ENCODE measurements at regions not wholly inside any gene's neighbourhood (a gene's known extent, or its start where the extent isn't known, plus 50 kb on each side); places are given as distances from the start of the nearest gene placed in this dataset.
"Not testable (repeated sequence)": the region's sequence is repeated elsewhere in the genome, so short reads cannot be mapped to it uniquely, and the experiment has no call there.

DNA sequence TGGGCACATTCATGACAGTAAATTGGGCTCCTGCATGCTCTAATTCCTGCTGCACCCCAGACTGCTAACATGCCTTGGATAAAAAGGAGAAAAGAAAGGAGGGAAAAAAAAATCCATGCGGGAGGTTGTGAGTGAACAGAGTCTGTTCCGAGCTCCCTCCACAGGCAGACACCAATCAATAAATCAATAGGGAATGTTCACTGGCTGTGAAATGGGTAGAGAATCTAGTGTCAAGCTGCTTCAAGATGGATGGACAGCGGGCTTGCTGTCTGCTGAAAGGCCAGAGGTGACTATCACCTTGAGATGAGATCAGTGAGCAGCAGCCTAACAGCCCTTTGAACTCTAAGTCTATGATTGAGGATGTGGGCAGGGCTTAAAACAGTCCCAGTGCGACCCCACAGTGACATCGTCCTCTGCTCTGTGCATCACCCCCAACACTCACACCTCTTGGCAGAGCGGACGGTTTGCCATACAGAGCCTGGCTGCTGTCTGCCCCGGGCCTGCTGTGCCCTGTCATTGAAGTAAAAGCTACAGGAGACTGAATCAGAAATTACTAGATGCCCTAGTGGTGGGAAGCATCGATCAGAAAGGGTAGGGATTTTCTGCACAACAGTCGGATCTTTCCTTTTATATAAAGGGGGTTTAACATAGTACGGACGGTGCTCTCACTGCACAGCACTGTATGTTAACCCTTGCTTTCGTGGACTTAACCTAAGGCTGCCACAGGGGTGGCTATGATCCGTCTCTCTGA, 247.9 kb upstream of the ONECUT1 start:
- H3K4me3 ChIP-seq (ENCODE audit: low read length): no peak overlapping the region
- TF ChIP-seq CTCF (IDR thresholded peaks at IDR 0.05; ENCODE audit: insufficient read depth, low read depth, low read length, missing control alignments): no peak
- DNase-seq (ENCODE audit: low read depth): no peak

DNA sequence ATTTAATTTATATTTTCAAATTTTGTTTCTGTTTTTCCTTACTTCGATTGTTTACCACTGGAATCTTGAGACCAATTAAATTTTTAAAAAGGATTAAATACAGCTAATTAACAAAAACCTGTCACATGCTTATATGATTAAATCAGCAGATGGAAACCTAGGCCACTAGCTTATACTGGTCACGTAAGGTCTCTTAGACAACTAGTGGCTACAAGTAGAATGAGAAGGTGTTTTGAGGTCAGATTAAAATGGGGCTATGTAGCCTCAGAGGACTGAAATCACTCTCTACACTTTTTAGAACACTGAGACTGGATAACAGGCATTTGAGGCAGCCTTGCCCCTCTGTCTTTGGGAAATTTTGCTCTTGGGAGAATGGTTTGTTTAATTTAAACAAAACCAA, 246.5 kb upstream of the ONECUT1 start:
- no peak for TF ChIP-seq CTCF (IDR thresholded peaks at IDR 0.05; ENCODE audit: insufficient read depth, low read depth, low read length, missing control alignments)
- no peak overlapping the region for H3K4me3 ChIP-seq (ENCODE audit: low read length)
- DNase-seq (ENCODE audit: low read depth): no peak

DNA sequence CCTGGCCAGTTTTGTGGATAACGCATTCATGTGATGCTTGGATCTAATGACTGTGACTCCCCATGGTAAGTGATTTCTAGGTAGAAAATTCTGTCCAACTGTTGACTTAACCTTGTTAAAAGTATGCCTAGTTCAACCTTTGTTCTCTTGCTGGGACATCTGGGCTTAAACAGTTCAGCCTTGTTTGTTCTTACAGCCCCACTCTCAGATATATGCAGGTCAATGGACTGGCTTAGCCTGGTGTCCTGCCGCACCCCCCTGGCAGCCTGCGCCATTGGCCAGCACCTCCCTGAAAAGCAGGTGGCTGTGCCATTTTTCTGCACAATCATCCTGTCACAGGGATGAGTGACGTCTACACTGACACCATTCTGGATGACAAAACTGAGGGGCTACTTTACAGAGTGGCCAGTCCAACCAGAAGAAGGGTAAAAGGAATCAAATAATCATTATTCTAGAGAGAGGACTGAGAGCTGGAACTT, 244.7 kb upstream of the ONECUT1 start:
- DNase-seq (ENCODE audit: low read depth): no peak
- no peak for TF ChIP-seq CTCF (IDR thresholded peaks at IDR 0.05; ENCODE audit: insufficient read depth, low read depth, low read length, missing control alignments)

GRCh38 chr15:53033709-53034108, 243.6 kb upstream of the ONECUT1 start:
- H3K4me3 ChIP-seq (ENCODE audit: low read length): no peak overlapping the region
- DNase-seq (ENCODE audit: low read depth): no peak
- no peak for TF ChIP-seq CTCF (IDR thresholded peaks at IDR 0.05; ENCODE audit: insufficient read depth, low read depth, low read length, missing control alignments)

More for the DNA sequence above, 244.7 kb upstream of the ONECUT1 start:
- H3K4me3 ChIP-seq (ENCODE audit: low read length): no peak overlapping the region

- H3K4me3 ChIP-seq (ENCODE audit: low read length): no peak overlapping the region
Measured at GRCh38 chr15:53031469-53031868, 241.3 kb upstream of the ONECUT1 start.

DNA sequence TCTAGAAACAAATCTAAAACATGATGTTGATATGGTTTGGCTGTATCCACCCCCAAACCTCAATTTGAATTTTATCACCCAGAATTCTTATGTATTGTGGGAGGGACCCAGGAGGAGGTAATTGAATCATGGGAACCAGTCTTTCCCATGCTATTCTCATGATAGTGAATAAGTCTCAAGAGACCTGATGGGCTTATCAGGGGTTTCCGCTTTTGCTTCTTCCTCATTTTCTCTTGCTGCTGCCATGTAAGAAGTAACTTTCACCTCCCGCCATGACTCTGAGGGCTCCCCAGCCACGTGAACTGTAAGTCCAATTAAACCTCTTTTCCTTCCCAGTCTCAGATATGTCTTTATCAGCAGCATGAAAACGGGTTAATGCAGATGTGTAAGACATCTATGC, 232.7 kb upstream of the ONECUT1 start:
- TF ChIP-seq CTCF (IDR thresholded peaks at IDR 0.05; ENCODE audit: insufficient read depth, low read depth, low read length, missing control alignments): no peak
- H3K4me3 ChIP-seq (ENCODE audit: low read length): no peak overlapping the region
- no peak for DNase-seq (ENCODE audit: low read depth)

More at GRCh38 chr15:53031469-53031868, 241.3 kb upstream of the ONECUT1 start:
- no peak for TF ChIP-seq CTCF (IDR thresholded peaks at IDR 0.05; ENCODE audit: insufficient read depth, low read depth, low read length, missing control alignments)
- DNase-seq (ENCODE audit: low read depth): no peak

DNA sequence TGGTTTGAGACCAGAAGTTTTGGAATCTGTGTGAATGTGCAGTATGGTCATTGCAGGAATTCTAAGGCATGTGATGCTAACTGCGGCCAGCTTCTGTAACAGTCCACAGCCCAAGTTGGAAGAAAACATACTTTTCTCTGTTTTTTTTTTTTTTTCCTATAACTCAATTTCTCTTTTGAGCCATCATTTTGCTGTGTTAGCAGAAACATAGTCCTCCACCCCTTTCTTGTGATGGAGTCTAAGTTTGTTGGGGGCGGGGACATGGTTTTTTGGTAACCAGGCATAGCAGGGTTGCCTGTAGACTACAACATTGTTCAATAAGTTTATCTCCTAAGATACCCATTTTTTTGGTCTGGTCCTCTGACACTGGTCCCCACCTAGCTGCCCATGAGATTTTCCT, 223.2 kb upstream of the ONECUT1 start:
- no peak for DNase-seq (ENCODE audit: low read depth)
- no peak overlapping the region for H3K4me3 ChIP-seq (ENCODE audit: low read length)
- TF ChIP-seq CTCF (IDR thresholded peaks at IDR 0.05; ENCODE audit: insufficient read depth, low read depth, low read length, missing control alignments): no peak

DNA sequence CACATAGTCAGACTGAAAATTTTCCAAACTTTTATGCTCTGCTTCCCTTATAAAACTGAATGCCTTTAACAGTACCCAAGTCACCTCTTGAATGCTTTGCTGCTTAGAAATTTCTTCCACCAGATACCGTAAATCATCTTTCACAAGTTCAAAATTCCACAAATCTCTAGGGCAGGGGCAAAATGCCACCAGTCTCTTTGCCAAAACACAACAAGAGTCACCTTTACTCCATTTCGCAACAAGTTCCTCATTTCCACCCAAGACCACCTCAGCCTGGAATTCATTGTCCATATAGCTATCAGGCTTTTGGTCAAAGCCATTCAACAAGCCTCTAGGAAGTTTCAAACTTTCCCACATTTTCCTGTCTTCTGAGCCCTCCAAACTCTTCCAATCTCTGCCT, 221.6 kb upstream of the ONECUT1 start:
- not testable (repeated sequence) for DNase-seq (ENCODE audit: low read depth); H3K4me3 ChIP-seq (ENCODE audit: low read length)

All from epithelial cell of esophagus (primary cell).